ENCODE measurements at regions not wholly inside any gene's neighbourhood (a gene's known extent, or its start where the extent isn't known, plus 50 kb on each side); places are given as distances from the start of the nearest gene placed in this dataset.

DNA sequence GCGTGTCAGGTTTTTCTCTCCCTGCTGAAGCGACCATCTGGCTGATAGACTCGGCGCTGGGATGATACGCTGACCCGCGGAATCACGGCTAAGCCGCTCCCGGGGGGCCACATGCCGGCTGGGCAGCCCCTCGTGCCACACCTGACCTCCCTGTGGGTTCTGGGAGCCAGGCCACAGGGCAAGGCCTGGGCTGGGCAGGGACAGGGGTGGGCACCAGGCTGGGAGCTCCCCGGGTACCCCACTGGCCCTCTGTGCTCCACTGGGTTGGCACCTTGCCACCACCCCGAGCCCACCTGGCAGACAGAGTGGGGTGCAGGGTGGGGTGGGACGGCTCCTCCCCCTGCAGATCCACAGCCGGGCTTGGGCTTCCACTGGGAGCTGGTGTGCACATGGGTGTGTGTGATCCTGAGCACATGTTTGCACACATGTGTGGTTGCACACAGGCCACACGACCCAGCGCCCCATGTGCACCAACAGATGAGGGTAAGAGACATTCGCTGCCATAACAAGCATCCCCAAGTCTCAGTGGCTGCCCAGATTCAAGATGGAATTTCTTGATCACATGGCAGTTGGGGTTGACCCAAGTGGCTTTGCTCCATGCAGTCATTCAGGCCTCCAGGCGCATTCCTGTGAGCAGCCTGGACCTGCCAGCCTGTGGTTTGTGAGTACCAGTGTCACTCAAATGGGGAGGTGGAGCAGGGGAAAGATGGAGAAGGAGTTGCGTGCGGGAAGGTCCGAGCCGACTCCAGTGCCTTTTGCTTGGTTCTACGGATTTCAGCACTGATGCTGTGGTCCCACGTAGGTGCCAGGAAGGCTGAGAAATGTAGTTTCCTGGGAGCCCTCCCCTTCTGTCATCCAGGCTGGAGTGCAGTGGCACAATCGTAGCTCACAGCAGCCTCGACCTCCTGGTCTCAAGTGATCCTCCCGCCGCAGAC lies 79.7 kb downstream of the UNCX start:
- intact Hi-C loops (cut with micrococcal nuclease; ENCODE audit: unreplicated experiment): no loop called here
- Histone ChIP-seq H3K4me2 (ENCODE audit: low read length) (no peak overlapping the region), H3K27ac (ENCODE audit: low read depth, low read length, poor library complexity, severe bottlenecking) (no peak overlapping the region), H3K9me3 (ENCODE audit: low read length) (no peaks in the 10 kb centered on the region), H3K79me2 (ENCODE audit: insufficient read depth, low read depth, low read length) (no peaks in the 10 kb centered on the region), H3K9me2 (ENCODE audit: insufficient read depth, low read length) (no peaks in the 10 kb centered on the region), H3K36me3 (ENCODE audit: insufficient read depth, low read length) (no peaks in the 10 kb centered on the region), H2AFZ (ENCODE audit: low read length) (no peak overlapping the region), H3K4me3 (ENCODE audit: low read depth, low read length, poor library complexity, severe bottlenecking) (no peak overlapping the region), H3K4me1 (ENCODE audit: insufficient read depth, low read length, poor library complexity, severe bottlenecking) (no peaks in the 10 kb centered on the region), H4K20me1 (ENCODE audit: insufficient read depth, low read length) (no peaks in the 10 kb centered on the region)
- ChIA-PET POLR2A (no interaction called here), CTCF (ENCODE audit: unreplicated experiment) (no interaction called here)
- no peak for TF ChIP-seq EZH2phosphoT487 (IDR thresholded peaks at IDR 0.05; ENCODE audit: borderline replicate concordance, low read depth, low read length)
- DNase-seq (ENCODE audit: low spot score): no peak
- BruUV-seq (replicated peaks): no TSS peak

DNA sequence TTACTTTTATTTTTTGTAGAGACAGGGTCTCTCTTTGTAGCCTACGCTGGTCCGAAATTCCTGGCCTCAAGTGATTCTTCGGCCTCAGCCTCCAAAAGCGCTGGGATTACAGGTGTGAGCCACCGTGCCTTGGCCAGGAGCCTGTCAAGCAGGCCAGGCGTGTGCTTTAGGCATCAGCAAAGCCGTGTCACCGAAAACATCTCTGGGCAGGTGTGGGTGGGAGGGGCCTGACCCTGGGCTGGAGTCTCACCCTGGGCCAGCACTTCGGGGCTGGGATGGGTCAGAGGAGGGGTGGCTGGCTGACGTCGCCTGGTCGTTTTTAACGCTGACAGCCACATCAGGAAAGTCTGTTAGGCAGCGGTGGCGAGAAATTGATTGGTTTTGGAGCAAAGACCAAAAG lies 80.9 kb downstream of the UNCX start:
- BruUV-seq (replicated peaks): no TSS peak
- Histone ChIP-seq H3K4me3 (ENCODE audit: low read depth, low read length, poor library complexity, severe bottlenecking) (no peak overlapping the region), H3K9me2 (ENCODE audit: insufficient read depth, low read length) (no peaks in the 10 kb centered on the region), H4K20me1 (ENCODE audit: insufficient read depth, low read length) (no peaks in the 10 kb centered on the region), H3K27ac (ENCODE audit: low read depth, low read length, poor library complexity, severe bottlenecking) (no peak overlapping the region), H3K9me3 (ENCODE audit: low read length) (no peaks in the 10 kb centered on the region), H2AFZ (ENCODE audit: low read length) (no peak overlapping the region), H3K79me2 (ENCODE audit: insufficient read depth, low read depth, low read length) (no peaks in the 10 kb centered on the region), H3K36me3 (ENCODE audit: insufficient read depth, low read length) (no peaks in the 10 kb centered on the region), H3K4me1 (ENCODE audit: insufficient read depth, low read length, poor library complexity, severe bottlenecking) (no peaks in the 10 kb centered on the region), H3K4me2 (ENCODE audit: low read length) (no peak overlapping the region)
- ChIA-PET POLR2A (no interaction called here), CTCF (ENCODE audit: unreplicated experiment) (no interaction called here)
- no peak for DNase-seq (ENCODE audit: low spot score)
- TF ChIP-seq, protein P1, sequence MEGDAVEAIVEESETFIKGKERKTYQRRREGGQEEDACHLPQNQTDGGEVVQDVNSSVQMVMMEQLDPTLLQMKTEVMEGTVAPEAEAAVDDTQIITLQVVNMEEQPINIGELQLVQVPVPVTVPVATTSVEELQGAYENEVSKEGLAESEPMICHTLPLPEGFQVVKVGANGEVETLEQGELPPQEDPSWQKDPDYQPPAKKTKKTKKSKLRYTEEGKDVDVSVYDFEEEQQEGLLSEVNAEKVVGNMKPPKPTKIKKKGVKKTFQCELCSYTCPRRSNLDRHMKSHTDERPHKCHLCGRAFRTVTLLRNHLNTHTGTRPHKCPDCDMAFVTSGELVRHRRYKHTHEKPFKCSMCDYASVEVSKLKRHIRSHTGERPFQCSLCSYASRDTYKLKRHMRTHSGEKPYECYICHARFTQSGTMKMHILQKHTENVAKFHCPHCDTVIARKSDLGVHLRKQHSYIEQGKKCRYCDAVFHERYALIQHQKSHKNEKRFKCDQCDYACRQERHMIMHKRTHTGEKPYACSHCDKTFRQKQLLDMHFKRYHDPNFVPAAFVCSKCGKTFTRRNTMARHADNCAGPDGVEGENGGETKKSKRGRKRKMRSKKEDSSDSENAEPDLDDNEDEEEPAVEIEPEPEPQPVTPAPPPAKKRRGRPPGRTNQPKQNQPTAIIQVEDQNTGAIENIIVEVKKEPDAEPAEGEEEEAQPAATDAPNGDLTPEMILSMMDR (conservative IDR thresholded peaks at IDR 0.05; ENCODE audit: low read length): no peak
- no peak for TF ChIP-seq EZH2phosphoT487 (IDR thresholded peaks at IDR 0.05; ENCODE audit: borderline replicate concordance, low read depth, low read length)
- intact Hi-C loops (cut with micrococcal nuclease; ENCODE audit: unreplicated experiment): no loop called here

DNA sequence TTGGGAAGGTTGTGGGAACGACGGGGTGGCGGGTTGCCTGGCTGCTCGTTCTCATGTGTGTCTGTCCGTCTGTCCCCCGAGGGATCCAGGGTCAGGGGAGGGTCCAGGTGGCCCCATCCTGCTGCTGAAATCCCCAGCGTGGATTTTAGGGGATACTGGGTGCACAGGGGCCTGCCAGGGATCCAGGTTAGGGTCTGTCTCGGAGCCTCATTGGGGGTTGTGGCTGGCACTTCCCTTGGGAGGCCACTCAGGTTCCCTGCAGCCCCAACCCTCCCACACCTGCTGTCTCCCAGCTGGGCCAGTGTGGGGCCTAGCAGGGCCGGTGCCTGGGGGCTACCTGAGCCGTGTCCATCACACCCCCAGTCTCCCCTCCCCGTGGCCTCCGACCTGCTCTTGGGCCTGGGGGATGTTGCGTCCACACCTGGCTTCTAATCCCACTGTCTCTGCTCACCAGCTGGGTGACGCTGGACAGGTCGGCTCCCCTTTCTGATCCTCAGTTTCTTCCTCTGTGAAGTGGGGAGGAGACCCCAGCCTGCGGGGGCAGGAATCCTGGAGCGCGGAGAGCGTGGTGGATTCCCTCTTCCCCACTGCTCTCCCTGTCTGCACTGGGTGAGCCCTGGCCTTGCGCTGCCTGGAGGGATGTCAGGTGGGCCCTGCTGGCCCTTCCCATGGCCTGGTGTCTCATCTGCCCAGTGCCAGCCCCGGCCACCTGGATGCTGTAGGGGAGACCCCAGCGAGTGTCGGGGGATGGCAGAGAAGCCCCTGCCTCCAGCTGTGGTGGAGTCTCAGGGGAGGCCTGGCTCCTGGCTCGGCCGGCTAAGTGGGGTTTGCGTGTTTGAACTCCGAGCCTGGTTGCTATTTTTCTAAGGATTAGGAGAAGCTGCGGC lies 81.6 kb downstream of the UNCX start:
- BruUV-seq (replicated peaks): no TSS peak
- ChIA-PET POLR2A (no interaction called here), CTCF (ENCODE audit: unreplicated experiment) (no interaction called here)
- Histone ChIP-seq H4K20me1 (ENCODE audit: insufficient read depth, low read length) (no peaks in the 10 kb centered on the region), H3K9me3 (ENCODE audit: low read length) (no peaks in the 10 kb centered on the region), H3K4me2 (ENCODE audit: low read length) (no peak overlapping the region), H3K9me2 (ENCODE audit: insufficient read depth, low read length) (no peaks in the 10 kb centered on the region), H2AFZ (ENCODE audit: low read length) (no peak overlapping the region), H3K4me1 (ENCODE audit: insufficient read depth, low read length, poor library complexity, severe bottlenecking) (no peaks in the 10 kb centered on the region), H3K79me2 (ENCODE audit: insufficient read depth, low read depth, low read length) (no peaks in the 10 kb centered on the region), H3K4me3 (ENCODE audit: low read depth, low read length, poor library complexity, severe bottlenecking) (no peak overlapping the region), H3K36me3 (ENCODE audit: insufficient read depth, low read length) (no peaks in the 10 kb centered on the region), H3K27ac (ENCODE audit: low read depth, low read length, poor library complexity, severe bottlenecking) (no peak overlapping the region)
- no peak for DNase-seq (ENCODE audit: low spot score)
- intact Hi-C loops (cut with micrococcal nuclease; ENCODE audit: unreplicated experiment): no loop called here
- no peak for TF ChIP-seq EZH2phosphoT487 (IDR thresholded peaks at IDR 0.05; ENCODE audit: borderline replicate concordance, low read depth, low read length)
- TF ChIP-seq, protein P1 (conservative IDR thresholded peaks at IDR 0.05; ENCODE audit: low read length): no peak
